ENCODE measurements at regions not wholly inside any gene's neighbourhood (a gene's known extent, or its start where the extent isn't known, plus 50 kb on each side); places are given as distances from the start of the nearest gene placed in this dataset.
A peak's percentile ranks its signal among the peaks of the same experiment; 100 is the strongest.
"Not testable (repeated sequence)": the region's sequence is repeated elsewhere in the genome, so short reads cannot be mapped to it uniquely, and the experiment has no call there.

DNA sequence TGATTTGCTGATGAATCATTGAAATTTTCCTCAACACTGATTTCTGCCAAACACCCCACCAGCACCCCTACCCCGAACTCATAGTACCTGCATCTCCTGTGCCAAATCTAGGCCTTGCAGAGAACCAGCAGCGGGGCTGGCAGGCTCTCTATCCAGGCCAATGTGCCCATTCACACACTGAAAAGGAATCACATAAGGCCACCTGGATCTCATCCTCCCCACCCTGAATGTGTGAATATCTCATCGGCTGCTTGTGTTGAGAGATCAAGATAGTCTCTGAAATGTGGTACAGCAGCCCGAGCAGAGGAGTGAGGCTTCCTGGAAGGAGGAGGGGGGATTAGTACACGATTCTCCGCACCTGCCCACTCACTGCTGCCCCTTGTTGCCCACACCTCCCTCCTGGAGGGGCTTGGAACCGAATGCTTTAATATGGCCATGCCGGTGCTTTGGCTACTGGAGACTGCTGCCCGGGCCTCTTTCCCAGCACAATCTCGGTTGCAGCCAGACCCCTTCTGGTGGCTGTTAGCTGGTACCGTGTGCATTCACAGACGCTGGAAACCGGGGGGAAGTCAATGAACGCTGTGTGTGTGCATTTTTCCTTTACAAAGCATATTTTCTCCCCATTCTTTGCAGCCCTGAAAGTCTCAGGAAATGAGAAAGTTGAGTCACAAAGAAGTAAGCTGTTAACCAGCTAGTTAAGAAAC, 619.5 kb downstream of the MATN1 start:
- no peak overlapping the region for H3K4me3 ChIP-seq (ENCODE audit: low read depth, low read length)
- no peak for DNase-seq (ENCODE audit: low read depth)
- TF ChIP-seq, protein P1, sequence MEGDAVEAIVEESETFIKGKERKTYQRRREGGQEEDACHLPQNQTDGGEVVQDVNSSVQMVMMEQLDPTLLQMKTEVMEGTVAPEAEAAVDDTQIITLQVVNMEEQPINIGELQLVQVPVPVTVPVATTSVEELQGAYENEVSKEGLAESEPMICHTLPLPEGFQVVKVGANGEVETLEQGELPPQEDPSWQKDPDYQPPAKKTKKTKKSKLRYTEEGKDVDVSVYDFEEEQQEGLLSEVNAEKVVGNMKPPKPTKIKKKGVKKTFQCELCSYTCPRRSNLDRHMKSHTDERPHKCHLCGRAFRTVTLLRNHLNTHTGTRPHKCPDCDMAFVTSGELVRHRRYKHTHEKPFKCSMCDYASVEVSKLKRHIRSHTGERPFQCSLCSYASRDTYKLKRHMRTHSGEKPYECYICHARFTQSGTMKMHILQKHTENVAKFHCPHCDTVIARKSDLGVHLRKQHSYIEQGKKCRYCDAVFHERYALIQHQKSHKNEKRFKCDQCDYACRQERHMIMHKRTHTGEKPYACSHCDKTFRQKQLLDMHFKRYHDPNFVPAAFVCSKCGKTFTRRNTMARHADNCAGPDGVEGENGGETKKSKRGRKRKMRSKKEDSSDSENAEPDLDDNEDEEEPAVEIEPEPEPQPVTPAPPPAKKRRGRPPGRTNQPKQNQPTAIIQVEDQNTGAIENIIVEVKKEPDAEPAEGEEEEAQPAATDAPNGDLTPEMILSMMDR (conservative IDR thresholded peaks at IDR 0.05; ENCODE audit: low read depth, low read length) = peak; percentile 6

DNA sequence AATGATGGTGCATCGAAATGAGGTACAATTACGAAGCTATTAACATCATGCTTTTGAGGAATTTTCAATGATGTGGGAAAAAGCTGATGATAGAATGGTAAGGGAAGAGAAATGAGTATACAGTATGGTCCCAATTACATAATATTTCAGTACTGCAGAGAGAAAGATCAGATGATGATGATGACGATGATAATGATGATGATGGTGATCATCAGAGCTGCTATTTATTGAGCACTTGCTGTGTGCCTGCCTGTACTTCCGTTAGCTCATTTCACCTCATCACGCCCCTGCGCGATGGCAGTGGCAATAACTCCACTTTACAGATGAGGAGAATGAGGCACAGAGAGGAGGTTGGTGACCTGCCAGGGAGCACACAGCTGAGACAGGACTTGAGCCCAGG, 620.8 kb downstream of the MATN1 start:
- no peak overlapping the region for H3K4me3 ChIP-seq (ENCODE audit: low read depth, low read length)
- TF ChIP-seq, protein P1 (conservative IDR thresholded peaks at IDR 0.05; ENCODE audit: low read depth, low read length) = no peak
- DNase-seq (ENCODE audit: low read depth) = no peak

DNA sequence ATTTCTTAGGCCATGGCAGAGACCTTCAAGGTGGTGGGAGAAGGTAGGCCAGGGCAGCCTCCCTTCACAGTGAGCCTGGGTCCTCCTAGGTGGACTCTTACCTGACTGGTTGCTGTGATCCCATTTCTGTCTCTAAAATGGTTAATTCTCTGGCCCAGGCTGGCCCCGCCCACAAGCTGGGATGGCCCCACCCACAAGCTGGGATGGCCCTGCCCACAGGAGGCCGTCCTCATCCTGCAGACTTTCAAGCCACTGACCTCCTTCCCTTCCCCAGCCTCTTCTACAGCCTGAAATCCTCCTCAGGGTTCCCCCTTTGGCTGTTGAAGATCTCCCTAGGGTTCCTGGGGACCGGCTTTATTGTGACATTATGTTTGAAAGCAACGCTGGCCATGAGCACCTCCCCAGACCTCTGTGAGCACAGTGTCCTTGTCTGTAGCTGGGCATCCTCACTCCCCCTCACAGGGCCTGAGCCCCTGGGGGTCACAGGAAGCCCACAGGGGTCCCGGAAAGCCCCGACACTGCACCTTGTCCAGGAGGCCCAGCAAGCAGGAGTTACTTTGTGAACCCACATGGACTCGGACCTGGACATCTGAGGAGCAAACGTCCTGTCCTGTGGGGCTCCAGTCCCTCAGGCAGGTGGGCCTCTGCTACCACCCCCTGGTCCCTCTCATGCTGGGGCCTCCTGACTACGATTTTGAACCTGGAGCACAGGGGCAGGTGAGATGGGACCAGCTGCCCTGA, 621.7 kb downstream of the MATN1 start:
- no peak for DNase-seq (ENCODE audit: low read depth)

DNA sequence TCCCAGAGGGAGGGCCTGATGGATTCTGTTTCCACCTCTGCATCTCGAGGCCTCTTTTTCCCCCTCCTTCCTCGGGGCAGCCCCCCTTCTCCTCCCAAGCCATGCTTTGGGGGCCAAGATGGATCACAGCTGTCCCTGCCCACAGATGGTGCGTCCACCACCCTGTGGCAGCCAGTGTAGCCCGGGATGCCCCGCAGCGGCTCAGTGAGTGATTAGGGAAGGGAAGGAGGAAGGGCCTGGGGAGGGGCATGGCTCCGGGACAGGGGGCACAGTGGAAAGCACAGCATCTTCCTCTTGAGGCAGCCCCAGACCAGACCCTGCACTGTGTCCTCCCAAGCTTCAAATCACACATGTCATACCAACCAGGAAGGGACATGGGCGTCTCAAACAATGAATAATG, 622.4 kb downstream of the MATN1 start:
- DNase-seq (ENCODE audit: low read depth) = no peak
- H3K4me3 ChIP-seq (ENCODE audit: low read depth, low read length) = no peak overlapping the region
- TF ChIP-seq, protein P1 (conservative IDR thresholded peaks at IDR 0.05; ENCODE audit: low read depth, low read length) = no peak

More for the DNA sequence above, 621.7 kb downstream of the MATN1 start:
- TF ChIP-seq, protein P1 (conservative IDR thresholded peaks at IDR 0.05; ENCODE audit: low read depth, low read length) = no peak
- no peak overlapping the region for H3K4me3 ChIP-seq (ENCODE audit: low read depth, low read length)

DNA sequence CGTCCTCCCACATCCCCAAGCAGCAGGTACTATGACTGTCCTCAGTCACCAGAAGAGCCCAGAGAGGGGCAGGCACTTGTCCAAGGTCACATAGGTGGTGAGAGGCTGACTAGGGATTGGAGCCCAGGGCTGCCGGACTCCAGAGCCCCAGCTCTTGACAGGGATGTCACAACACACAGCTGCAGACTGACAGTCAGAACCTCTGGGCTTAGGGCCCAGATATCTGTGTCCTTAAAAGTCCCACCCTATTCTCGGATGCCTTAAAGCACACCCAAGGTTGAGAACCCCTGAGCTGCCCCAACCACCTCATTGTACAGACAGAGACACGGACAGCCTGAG, 622.9 kb downstream of the MATN1 start:
- no peak overlapping the region for H3K4me3 ChIP-seq (ENCODE audit: low read depth, low read length)
- TF ChIP-seq, protein P1 (conservative IDR thresholded peaks at IDR 0.05; ENCODE audit: low read depth, low read length) = no peak

DNA sequence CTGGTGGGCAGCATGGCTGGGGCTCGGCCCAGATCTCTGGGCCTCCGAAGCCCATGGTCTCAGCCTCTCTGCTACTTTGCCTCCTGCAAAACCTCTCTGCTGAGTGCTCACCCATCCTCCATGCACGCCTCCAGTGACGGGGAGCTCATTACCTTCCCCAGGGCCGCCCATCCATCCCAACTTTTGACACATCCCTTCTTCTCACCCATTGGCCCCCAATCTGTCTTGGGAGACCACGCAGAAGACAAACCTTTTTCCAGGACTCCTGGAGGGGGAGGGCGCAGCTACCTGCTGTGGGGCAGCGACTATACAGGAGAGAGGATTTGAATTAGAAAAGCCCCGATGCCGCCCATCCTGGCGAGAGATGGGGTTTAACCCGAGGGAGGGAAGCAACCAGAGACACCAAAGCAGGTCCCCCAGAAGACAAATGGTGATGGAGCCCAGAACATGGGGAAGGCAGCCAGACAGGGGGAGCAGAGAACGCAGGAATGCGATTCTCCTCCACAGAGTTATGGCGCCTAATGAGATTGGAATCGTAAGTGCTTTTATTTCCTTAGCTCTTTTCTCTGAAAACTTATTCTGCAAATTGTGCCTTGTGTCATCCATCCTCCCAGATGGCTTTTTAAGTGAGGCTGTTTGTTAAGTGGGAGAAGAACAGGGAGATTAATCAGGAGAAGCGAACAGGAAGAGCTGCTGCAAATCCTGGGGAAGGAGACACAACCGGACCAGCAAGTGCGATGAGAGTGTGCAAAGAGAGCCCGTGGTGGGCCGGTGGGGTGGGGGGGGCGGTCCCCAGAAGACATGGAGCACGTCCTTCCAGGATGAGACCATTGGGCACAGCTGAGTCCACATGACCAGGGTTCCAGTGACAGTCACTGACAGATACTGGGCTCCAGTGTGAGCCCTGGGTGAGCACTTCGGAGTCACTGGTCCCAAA, 623.5 kb downstream of the MATN1 start:
- TF ChIP-seq, protein P1 (conservative IDR thresholded peaks at IDR 0.05; ENCODE audit: low read depth, low read length) = no peak
- DNase-seq (ENCODE audit: low read depth) = no peak
- H3K4me3 ChIP-seq (ENCODE audit: low read depth, low read length) = no peak overlapping the region

More for the DNA sequence above, 622.9 kb downstream of the MATN1 start:
- DNase-seq (ENCODE audit: low read depth) = no peak

DNA sequence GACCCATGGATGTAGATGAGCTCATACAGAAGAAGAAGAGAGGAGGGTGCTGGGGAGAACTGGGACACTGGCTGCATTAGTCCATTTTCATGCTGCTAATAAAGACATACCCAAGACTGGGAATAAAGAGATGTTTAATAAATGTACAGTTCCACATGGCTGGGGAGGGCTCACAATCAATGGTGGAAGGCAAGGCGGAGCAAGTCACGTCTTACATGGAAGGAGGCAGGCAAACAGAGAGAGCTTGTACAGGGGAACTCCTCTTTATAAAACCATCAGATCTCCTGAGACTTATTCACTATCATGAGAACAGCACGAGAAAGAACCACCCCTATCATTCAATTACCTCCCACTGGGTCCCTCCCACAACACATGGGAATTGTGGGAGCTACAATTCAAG, 625.5 kb downstream of the MATN1 start:
- not testable (repeated sequence) for H3K4me3 ChIP-seq (ENCODE audit: low read depth, low read length); DNase-seq (ENCODE audit: low read depth)

Data from epithelial cell of proximal tubule (primary cell).